ENCODE measurements at regions not wholly inside any gene's neighbourhood (a gene's known extent, or its start where the extent isn't known, plus 50 kb on each side); places are given as distances from the start of the nearest gene placed in this dataset.

DNA sequence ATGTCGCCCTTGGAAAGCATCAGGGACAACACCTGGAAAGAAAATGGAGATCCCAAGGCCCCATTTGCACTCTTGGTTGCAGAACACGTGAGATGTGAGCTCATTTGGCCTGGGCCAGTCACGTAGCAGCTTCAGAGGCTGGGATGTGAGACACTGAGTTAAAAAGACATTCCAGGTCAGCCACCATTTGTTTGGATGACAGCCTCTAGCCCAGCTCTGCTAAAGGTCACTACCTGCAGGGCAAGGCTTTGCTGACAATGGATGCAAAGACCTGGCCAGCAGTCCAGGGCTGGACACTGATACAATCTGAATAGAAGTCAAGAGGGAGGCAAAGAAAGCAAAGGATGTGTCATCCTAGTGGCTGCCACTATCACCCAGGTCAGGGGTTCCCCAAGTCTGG is 83.9 kb upstream of the LRPPRC start:
- Histone ChIP-seq H3K27ac (replicated peaks) (no peak overlapping the region), H3K4me3 (replicated peaks; ENCODE audit: insufficient read depth, low read length) (no peak overlapping the region), H3K27me3 (ENCODE audit: insufficient read depth, poor library complexity, severe bottlenecking) (no peaks in the 10 kb centered on the region)
- no peak for TF ChIP-seq GABPA (IDR thresholded peaks at IDR 0.05; ENCODE audit: low read depth)
- DNase-seq (ENCODE audit: low read depth in 1 of 2, low spot score in 1 of 2), result no peak

DNA sequence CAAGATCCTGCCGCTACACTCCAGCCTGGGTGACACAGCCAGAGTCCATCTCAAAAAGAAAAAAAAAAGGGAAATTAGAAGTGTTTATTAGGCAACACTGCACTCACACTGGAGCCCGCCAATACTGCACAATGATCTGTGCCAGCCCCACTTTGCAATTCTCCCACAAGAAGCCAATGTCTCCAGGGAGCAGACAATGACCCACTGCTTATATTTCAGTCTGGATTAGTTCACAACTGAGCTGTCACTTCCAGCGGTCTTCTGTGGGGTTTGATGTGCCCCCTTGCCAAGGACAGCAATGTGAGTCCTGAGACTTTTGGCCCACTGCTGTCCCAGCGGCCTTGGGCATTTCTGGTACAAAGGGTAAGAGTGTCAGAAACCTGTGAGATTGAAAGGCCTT is 85.6 kb upstream of the PPM1B start:
- H3K4me3 ChIP-seq (replicated peaks; ENCODE audit: insufficient read depth, low read length), result no peak overlapping the region
- DNase-seq (ENCODE audit: low read depth in 1 of 2, low spot score in 1 of 2), result no peak
- H3K27ac ChIP-seq (replicated peaks), result no peak overlapping the region
- H3K27me3 ChIP-seq (ENCODE audit: insufficient read depth, poor library complexity, severe bottlenecking), result no peaks in the 10 kb centered on the region
- TF ChIP-seq, protein P1, sequence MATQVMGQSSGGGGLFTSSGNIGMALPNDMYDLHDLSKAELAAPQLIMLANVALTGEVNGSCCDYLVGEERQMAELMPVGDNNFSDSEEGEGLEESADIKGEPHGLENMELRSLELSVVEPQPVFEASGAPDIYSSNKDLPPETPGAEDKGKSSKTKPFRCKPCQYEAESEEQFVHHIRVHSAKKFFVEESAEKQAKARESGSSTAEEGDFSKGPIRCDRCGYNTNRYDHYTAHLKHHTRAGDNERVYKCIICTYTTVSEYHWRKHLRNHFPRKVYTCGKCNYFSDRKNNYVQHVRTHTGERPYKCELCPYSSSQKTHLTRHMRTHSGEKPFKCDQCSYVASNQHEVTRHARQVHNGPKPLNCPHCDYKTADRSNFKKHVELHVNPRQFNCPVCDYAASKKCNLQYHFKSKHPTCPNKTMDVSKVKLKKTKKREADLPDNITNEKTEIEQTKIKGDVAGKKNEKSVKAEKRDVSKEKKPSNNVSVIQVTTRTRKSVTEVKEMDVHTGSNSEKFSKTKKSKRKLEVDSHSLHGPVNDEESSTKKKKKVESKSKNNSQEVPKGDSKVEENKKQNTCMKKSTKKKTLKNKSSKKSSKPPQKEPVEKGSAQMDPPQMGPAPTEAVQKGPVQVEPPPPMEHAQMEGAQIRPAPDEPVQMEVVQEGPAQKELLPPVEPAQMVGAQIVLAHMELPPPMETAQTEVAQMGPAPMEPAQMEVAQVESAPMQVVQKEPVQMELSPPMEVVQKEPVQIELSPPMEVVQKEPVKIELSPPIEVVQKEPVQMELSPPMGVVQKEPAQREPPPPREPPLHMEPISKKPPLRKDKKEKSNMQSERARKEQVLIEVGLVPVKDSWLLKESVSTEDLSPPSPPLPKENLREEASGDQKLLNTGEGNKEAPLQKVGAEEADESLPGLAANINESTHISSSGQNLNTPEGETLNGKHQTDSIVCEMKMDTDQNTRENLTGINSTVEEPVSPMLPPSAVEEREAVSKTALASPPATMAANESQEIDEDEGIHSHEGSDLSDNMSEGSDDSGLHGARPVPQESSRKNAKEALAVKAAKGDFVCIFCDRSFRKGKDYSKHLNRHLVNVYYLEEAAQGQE (IDR thresholded peaks at IDR 0.05; ENCODE audit: insufficient replicate concordance, low read depth), result no peak
- TF ChIP-seq CTCF (IDR thresholded peaks at IDR 0.05; ENCODE audit: insufficient read depth, low read length), result no peak
- no peak for TF ChIP-seq POLR2AphosphoS5 (IDR thresholded peaks at IDR 0.05; ENCODE audit: low read depth)
- no peak for TF ChIP-seq SPI1 (IDR thresholded peaks at IDR 0.05; ENCODE audit: borderline replicate concordance, low read depth)
- no peak for TF ChIP-seq GABPA (IDR thresholded peaks at IDR 0.05; ENCODE audit: low read depth)

DNA sequence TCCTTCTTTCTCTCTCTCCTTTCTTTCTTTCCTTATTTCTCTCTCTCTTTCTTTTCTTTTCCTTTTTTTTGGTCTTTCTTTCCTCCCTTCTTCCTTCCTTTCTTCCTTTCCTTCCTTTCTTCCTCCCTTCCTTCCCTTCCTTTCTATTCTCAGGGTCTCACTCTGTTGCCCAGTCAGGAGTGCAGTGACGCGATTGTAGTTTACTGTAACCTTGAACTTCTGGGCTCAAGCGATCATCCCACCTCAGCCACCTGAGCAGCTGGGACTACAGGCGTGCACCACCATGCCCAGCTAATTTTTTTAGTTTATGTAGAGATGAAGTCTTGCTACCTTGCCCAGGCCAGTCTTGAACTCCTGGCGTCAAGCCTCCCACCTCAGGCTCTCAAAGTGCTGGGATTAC is 83.8 kb upstream of the PPM1B start:
- no peak for DNase-seq (ENCODE audit: low read depth in 1 of 2, low spot score in 1 of 2)
- no peak for TF ChIP-seq POLR2AphosphoS5 (IDR thresholded peaks at IDR 0.05; ENCODE audit: low read depth)
- TF ChIP-seq GABPA (IDR thresholded peaks at IDR 0.05; ENCODE audit: low read depth), result no peak
- TF ChIP-seq CTCF (IDR thresholded peaks at IDR 0.05; ENCODE audit: insufficient read depth, low read length), result no peak
- TF ChIP-seq, protein P1 (IDR thresholded peaks at IDR 0.05; ENCODE audit: insufficient replicate concordance, low read depth), result no peak
- no peak for TF ChIP-seq SPI1 (IDR thresholded peaks at IDR 0.05; ENCODE audit: borderline replicate concordance, low read depth)
- no peak overlapping the region for H3K4me3 ChIP-seq (replicated peaks; ENCODE audit: insufficient read depth, low read length)
- no peaks in the 10 kb centered on the region for H3K27me3 ChIP-seq (ENCODE audit: insufficient read depth, poor library complexity, severe bottlenecking)
- no peak overlapping the region for H3K27ac ChIP-seq (replicated peaks)

GRCh38 chr2:44086629-44087028 is 82.0 kb upstream of the PPM1B start:
- Histone ChIP-seq H3K4me3 (replicated peaks; ENCODE audit: insufficient read depth, low read length) (no peak overlapping the region), H3K27me3 (ENCODE audit: insufficient read depth, poor library complexity, severe bottlenecking) (no peaks in the 10 kb centered on the region), H3K27ac (replicated peaks) (no peak overlapping the region)
- TF ChIP-seq POLR2AphosphoS5 (IDR thresholded peaks at IDR 0.05; ENCODE audit: low read depth) (no peak), CTCF (IDR thresholded peaks at IDR 0.05; ENCODE audit: insufficient read depth, low read length) (no peak), SPI1 (IDR thresholded peaks at IDR 0.05; ENCODE audit: borderline replicate concordance, low read depth) (no peak), GABPA (IDR thresholded peaks at IDR 0.05; ENCODE audit: low read depth) (no peak)
- TF ChIP-seq, protein P1 (IDR thresholded peaks at IDR 0.05; ENCODE audit: insufficient replicate concordance, low read depth), result no peak
- DNase-seq (ENCODE audit: low read depth in 1 of 2, low spot score in 1 of 2), result no peak

Data from HL-60 (cell line).